HG02571 (cell line): ENCODE measurements at regions not wholly inside any gene's neighbourhood (a gene's known extent, or its start where the extent isn't known, plus 50 kb on each side); places are given as distances from the start of the nearest gene placed in this dataset.
"Not testable (repeated sequence)": the region's sequence is repeated elsewhere in the genome, so short reads cannot be mapped to it uniquely, and the experiment has no call there.

Source experiments
- ATAC-seq: cut with Tn5 transposase; IDR thresholded peaks from one replicate; pipeline ENCODE4 v1.9.1; 2021; ENCODE audit warnings: mild to moderate bottlenecking, moderate library complexity; ENCODE audit not compliant: unreplicated experiment

DNA sequence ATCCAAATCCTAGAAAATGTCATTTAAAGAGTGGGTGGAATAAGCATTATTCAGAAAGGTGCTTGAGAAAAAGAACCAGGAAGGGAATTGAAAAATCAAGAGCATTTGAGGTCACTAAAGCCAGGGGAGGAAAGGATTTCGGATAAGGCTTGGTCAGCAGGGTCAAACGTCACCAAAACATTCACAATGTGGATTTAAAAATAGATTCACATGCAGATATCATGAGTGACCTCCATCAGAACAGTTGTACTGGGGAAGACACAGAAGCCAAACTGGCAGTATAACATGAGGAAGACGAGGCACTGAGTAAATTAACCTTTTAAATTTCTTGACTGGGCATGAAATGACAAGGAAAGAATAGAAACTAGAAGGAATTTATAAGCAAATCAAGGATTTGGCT, 175.1 kb upstream of the CCDC196 start:
- no peak for ATAC-seq

GRCh38 chr14:66311990-66312389, 174.2 kb upstream of the CCDC196 start:
- ATAC-seq = no peak

DNA sequence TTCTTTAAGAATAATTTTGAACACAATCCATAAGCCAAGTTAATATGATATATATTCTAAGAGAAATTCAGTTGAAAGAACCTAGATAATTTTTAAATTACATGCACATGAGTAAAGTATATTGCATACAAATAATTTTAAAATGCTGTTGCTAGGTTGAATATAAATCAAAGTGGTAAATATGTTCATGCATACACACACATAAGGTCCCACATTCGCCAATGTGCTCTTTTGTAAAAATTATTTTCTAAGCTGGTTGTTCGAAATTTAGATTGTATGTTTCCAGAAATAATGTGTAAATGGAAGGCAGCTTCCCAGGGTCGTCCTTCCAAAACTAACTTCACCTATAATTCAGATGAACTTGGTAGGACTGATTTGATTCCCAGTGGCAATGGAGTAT, 173.7 kb upstream of the CCDC196 start:
- no peak for ATAC-seq

GRCh38 chr14:66315098-66315497, 171.1 kb upstream of the CCDC196 start:
- no peak for ATAC-seq

- no peak for ATAC-seq
Measured at GRCh38 chr14:66315548-66315947, 170.6 kb upstream of the CCDC196 start.

DNA sequence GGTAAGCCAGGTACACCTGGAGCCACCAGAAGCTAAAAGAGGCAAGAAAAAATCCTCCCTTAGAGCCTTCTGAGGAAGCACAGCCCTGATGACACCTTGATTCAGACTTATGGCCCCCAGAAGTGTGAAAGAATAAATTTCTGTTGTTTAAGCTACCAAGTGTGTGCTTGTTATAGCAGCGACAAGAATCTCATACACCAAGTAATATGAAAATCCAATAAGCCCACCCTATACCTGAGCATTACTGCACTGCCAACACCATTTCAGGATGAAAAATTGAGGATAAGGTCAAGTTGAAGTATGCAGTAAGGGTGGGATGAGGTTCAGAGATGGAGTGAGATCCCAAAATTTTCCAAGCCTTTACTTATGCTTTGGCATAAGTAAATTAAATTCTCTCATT, 163.6 kb upstream of the CCDC196 start:
- no peak for ATAC-seq

DNA sequence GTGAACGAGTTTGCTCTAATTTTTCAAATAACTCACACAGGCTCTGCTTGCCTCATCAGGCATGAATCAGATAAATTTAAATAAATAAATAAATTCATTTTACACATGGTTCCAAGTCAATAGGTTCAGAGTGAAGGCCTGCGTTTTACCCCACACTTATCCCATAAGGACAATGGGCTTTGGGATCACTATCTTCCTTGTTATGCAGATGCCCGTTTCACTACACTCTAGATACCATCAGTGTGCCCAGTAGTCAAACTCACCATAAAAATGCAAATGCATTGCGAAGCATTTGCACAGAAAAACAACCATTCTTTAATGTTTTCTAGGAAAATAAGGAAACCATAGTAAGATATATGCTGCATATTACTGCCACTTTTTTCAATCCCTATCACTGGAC, 155.9 kb upstream of the CCDC196 start:
- ATAC-seq = no peak

GRCh38 chr14:66330916-66331315, 155.3 kb upstream of the CCDC196 start:
- no peak for ATAC-seq

DNA sequence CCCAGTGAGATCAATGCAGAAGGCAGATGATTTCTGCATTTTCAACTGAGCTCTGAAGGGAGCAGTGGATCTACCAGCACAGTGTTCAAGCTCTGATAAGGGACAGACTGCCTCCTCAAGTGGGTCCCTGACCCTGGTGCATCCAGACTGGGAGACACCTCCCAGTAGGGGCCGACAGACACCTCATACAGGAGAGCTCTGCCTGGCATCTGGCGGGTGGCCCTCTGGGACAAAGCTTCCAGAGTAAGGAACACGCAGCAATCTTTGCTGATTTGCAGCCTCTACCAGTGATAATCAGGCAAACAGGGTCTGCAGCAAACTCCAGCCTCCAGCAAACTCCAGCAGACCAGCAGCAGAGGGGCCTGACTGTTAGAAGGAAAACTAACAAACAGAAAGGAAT, 152.9 kb upstream of the CCDC196 start:
- ATAC-seq = not testable (repeated sequence)

DNA sequence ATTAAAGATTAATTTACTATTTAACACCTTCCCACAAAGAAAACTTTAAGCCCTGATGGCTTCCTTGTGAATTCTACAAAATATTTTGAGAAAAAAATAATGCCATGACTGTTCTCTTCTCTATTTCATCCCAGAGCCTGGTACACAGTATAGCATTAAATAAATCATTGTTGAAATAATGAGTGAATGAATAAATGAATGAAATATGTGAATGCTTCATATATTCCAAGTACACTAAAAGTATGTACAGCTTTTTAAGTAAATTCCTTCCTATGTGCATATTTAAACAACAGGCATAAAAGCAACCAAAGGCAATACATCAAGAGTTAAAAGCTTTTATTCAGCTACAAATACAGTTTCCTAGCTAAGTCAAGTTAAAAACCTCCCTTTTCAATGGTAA, 144.9 kb upstream of the CCDC196 start:
- ATAC-seq = no peak

DNA sequence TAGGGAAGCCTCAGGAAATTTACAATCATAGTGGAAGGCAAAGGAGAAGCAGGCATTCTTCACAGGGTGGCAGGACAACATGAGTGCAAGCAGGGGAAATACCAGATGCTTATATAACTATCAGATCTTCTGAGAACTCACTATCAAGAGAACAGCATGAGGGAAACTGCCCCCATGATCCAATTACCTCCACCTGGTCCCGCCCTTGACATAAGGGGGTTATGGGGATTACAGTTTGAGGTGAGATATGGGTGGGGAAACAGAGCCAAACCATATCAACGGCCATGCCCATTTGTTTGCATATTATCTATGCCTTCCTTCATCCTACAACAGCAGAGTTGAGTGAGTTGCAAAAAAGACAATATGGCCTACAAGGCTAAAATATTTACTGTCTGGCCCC, 140.2 kb upstream of the CCDC196 start:
- no peak for ATAC-seq

DNA sequence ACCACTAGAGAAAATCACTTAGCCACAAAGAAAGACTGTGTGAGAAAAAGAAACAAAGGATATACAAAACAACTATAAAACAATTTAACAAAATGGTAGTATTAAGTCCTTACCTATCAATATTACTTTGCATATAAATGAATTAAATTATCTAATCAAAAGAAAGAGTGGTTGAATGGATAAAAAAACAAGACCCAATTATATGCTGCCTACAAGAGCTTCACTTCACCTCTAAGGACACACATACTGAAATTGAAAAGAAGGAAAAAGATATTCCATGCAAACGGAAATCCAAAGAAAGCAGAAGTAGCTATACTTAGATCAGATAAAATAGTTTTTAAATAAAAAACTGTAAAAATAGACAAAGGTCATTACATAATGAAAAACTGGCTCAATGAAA, 134.9 kb upstream of the CCDC196 start:
- ATAC-seq = no peak

- no peak for ATAC-seq
Measured at GRCh38 chr14:66359500-66359899, 126.7 kb upstream of the CCDC196 start.

DNA sequence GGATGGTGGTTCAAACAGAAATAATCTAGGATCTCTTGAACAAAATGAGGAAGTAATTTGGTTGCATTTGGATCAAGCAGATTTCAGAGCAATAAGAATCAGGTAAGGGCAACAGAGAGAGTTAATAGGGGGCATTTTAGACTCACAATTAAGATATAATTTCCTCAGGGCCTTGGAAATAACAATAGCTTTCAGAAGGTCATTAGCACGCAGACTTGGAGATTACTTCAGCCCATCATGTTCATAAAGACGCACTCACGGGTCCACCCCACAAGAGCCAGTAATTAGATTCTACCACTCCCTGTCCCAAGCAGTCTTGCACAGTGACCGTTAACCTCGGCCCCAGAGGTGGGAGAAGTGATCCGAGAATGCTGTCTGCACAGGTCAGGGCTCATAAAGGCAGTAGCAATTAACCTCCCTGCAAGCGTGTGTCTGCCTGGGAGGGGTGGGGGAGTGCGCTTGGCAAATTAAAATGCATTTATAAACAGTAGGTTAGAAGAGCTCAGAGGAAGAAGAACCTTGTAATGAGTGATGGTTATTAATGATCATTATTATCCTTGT, 125.7 kb upstream of the CCDC196 start:
- no peak for ATAC-seq

DNA sequence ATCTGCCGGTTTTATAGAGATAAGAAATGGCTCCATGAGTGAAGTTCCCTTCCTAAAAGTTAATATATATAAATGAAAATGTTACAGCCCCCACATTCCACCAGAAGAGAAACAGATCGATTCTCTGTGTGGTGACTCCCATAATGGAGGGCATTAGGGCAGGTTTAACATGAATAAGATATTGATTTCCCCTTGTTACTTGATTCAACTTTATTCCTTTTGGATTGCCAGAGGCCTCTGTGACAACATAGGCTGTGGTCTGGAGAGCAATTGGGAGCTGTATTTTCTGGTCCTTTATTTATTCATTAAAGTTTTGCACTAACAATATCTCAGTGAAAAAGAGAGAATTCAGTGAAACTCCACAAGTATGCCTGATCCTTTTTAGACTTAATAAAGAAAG, 125.2 kb upstream of the CCDC196 start:
- no peak for ATAC-seq

DNA sequence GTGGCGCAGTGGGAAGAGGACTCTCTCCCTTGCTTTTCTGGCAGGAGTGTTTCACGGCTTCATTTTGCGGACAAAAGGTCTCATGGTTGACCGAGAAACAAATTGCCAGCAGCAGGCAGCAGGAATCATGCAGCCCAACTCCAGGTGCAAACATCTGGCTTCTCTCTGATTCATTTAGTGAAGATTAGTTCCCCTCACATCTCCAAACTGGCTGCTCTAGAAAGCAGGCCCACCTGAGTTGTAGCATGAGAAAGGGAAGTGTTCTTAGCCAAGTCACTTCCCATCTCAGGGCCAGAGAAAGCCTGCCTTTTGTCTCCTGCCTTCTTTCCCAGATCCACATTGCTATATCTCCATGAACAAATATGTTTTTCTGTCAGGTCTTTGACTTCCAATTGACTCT, 120.8 kb upstream of the CCDC196 start:
- ATAC-seq = no peak

GRCh38 chr14:66369157-66369697, 116.9 kb upstream of the CCDC196 start:
- ATAC-seq = no peak

GRCh38 chr14:66371776-66372175, 114.4 kb upstream of the CCDC196 start:
- no peak for ATAC-seq

DNA sequence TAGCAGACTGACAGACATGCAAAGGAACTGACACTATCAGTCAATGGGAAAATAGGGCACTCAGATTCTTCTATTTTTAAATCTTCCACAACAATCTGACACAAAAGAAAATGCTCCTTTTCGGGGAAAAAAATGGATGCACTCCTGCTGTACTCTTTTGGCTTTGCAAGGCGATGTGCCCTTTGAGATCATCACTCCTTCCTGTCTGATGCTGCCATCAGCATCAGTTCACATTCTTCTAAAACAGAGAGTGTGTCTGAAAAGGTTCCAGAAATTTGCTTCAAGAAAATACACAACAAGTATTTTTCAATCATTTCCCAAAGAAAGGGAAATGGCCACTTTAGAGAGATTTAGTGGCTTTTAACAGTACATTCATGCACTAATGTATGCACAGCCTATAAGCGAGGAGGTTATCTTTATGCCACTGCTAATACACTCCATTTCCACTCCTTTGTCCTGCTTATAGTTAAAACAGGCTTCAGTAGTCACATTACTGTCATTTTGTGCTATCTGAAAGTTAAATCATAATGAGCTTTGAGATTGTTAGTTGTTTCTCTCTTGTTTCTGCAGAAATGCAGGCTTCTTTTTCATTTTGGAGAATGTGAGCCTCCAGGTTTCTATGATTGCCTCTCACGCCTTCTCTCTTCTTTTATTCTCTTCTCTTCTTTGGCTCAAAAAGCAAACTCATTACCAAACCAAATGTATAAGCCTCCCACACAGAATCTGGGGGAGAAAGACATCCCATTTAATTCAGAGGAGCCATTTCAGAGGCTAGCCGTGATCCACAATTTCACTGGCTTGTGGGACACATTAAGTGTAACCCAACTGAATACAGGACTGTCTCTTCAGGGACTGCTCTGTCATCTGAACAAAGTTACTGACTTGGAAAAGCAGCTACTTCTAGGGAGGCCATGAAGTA, 110.9 kb upstream of the CCDC196 start:
- no peak for ATAC-seq

GRCh38 chr14:66377574-66377973, 108.6 kb upstream of the CCDC196 start:
- no peak for ATAC-seq

GRCh38 chr14:66378712-66379505, 107.3 kb upstream of the CCDC196 start:
- no peak for ATAC-seq
